A673 (cell line): ENCODE measurements at regions not wholly inside any gene's neighbourhood (a gene's known extent, or its start where the extent isn't known, plus 50 kb on each side); places are given as distances from the start of the nearest gene placed in this dataset.

Experiments used
- BruUV-seq: library from RNA; stranded (reverse); fragments of 400-500 nt; replicated peaks from 2 replicates; lab custom pipeline; 2021; lab: Mats Ljungman, UMichigan
- CTCF ChIA-PET: fragments of 300-600 bp; sonication (Branson Sonifier 250); formaldehyde crosslinking; loops from one replicate; lab custom pipeline; 2022; ENCODE audit warnings: antibody characterized with exemption; lab: Charles Lee
- POLR2A ChIA-PET: fragments of 300-600 bp; sonication (Branson Sonifier 250); formaldehyde crosslinking; loops from one replicate; lab custom pipeline; 2022; ENCODE audit warnings: antibody characterized with exemption; ENCODE audit not compliant: low non-redundant PET; lab: Charles Lee
- DNase-seq: peaks from one replicate; pipeline ENCODE4 v3.0.0-alpha.2; 2015; ENCODE audit warnings: low spot score
- H3K27ac ChIP-seq: fragments of 200-600 bp; sonication (generic); 2 replicates; pipeline ENCODE4 v1.5.1; 2016; ENCODE audit warnings: mixed run types, low read depth, mild to moderate bottlenecking, mixed read lengths, antibody characterized with exemption, low read length; ENCODE audit not compliant: poor library complexity, severe bottlenecking
- H3K27me3 ChIP-seq: fragments of 200-600 bp; sonication (generic); replicated peaks from 2 replicates; pipeline ENCODE4 v1.6.1; 2017; ENCODE audit warnings: mixed run types, low read depth, mild to moderate bottlenecking, mixed read lengths, antibody characterized with exemption, low read length; ENCODE audit not compliant: insufficient read depth, poor library complexity
- H3K36me3 ChIP-seq: fragments of 200-600 bp; sonication (generic); 2 replicates; pipeline ENCODE4 v1.6.1; 2016; ENCODE audit warnings: mixed run types, mild to moderate bottlenecking, mixed read lengths, antibody characterized with exemption, low read length; ENCODE audit not compliant: insufficient read depth, poor library complexity, severe bottlenecking
- H3K4me1 ChIP-seq: fragments of 200-600 bp; sonication (generic); 2 replicates; pipeline ENCODE4 v1.6.1; 2017; ENCODE audit warnings: mixed run types, mild to moderate bottlenecking, mixed read lengths, antibody characterized with exemption, low read length; ENCODE audit not compliant: insufficient read depth, poor library complexity, severe bottlenecking
- H3K4me3 ChIP-seq: fragments of 200-600 bp; sonication (generic); 2 replicates; pipeline ENCODE4 v1.5.1; 2016; ENCODE audit warnings: low read depth, mixed run types, mild to moderate bottlenecking, mixed read lengths, low read length; ENCODE audit not compliant: poor library complexity, severe bottlenecking
- H3K9me3 ChIP-seq: fragments of 200-600 bp; sonication (generic); 2 replicates; pipeline ENCODE4 v1.6.1; 2016; ENCODE audit warnings: mixed run types, low read depth, mild to moderate bottlenecking, mixed read lengths, antibody characterized with exemption, low read length; ENCODE audit not compliant: poor library complexity, severe bottlenecking
- EZH2 ChIP-seq: fragments of 200-600 bp; sonication (generic); IDR thresholded peaks from 2 replicates; pipeline ENCODE4 v1.6.1; 2017; ENCODE audit warnings: borderline replicate concordance, low read depth, mild to moderate bottlenecking, mixed read lengths, antibody characterized with exemption, low read length; ENCODE audit not compliant: poor library complexity, severe bottlenecking
- intact Hi-C: fragments of 100-400 bp; cut with micrococcal nuclease; formaldehyde crosslinking; loops from one replicate; pipeline ENCODE4 v1.10.0; 2022; ENCODE audit not compliant: unreplicated experiment
- TF ChIP-seq, protein P1 (sequence below): fragments of 300-800, 200-600 bp; sonication (generic); conservative IDR thresholded peaks from 2 replicates; pipeline ENCODE4 v1.5.1; 2017; ENCODE audit warnings: low read depth, mild to moderate bottlenecking, antibody characterized with exemption, low read length, moderate library complexity, mixed read lengths

- Histone ChIP-seq H3K4me3 (no peak overlapping the region), H3K9me3 (no peaks in the 10 kb centered on the region), H3K27me3 (no peaks in the 10 kb centered on the region), H3K4me1 (no peaks in the 10 kb centered on the region), H3K36me3 (no peaks in the 10 kb centered on the region), H3K27ac (no peak overlapping the region)
- intact Hi-C loops: no loop called here
- ChIA-PET CTCF (no interaction called here), POLR2A (interaction anchor here (0.7 kb wide), 1 partner anchor 1102 kb away, joined by 9 read pairs; no protein-coding TSS in a partner anchor)
- DNase-seq: no peak
- no TSS peak for BruUV-seq
- TF ChIP-seq EZH2: no peak
- TF ChIP-seq, protein P1, sequence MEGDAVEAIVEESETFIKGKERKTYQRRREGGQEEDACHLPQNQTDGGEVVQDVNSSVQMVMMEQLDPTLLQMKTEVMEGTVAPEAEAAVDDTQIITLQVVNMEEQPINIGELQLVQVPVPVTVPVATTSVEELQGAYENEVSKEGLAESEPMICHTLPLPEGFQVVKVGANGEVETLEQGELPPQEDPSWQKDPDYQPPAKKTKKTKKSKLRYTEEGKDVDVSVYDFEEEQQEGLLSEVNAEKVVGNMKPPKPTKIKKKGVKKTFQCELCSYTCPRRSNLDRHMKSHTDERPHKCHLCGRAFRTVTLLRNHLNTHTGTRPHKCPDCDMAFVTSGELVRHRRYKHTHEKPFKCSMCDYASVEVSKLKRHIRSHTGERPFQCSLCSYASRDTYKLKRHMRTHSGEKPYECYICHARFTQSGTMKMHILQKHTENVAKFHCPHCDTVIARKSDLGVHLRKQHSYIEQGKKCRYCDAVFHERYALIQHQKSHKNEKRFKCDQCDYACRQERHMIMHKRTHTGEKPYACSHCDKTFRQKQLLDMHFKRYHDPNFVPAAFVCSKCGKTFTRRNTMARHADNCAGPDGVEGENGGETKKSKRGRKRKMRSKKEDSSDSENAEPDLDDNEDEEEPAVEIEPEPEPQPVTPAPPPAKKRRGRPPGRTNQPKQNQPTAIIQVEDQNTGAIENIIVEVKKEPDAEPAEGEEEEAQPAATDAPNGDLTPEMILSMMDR: no peak
These were observed 135.4 kb downstream of the TRIB2 start for GRCh38 chr2:12852135-12852534.

- no peak overlapping the region for H3K4me3 ChIP-seq
- no peaks in the 10 kb centered on the region for H3K27me3 ChIP-seq
- H3K4me1 ChIP-seq: no peaks in the 10 kb centered on the region
- no peaks in the 10 kb centered on the region for H3K9me3 ChIP-seq
- TF ChIP-seq, protein P1: no peak
- no peak for TF ChIP-seq EZH2
- no TSS peak for BruUV-seq
- intact Hi-C loops: no loop called here
- ChIA-PET CTCF (no interaction called here), POLR2A (no interaction called here)
- DNase-seq: no peak
- no peak overlapping the region for H3K27ac ChIP-seq
- H3K36me3 ChIP-seq: no peaks in the 10 kb centered on the region
These were observed 137.3 kb downstream of the TRIB2 start for GRCh38 chr2:12854001-12854530.

GRCh38 chr2:12855508-12855907 lies 138.8 kb downstream of the TRIB2 start:
- intact Hi-C loops: no loop called here
- H3K4me3 ChIP-seq: no peak overlapping the region
- no peak for DNase-seq

More at GRCh38 chr2:12855508-12855907, 138.8 kb downstream of the TRIB2 start:
- CTCF ChIA-PET: interaction anchor here (0.5 kb wide), 1 partner anchor 138 kb away, joined by 10 read pairs; no protein-coding TSS in a partner anchor
- Histone ChIP-seq H3K9me3 (no peaks in the 10 kb centered on the region), H3K27me3 (no peaks in the 10 kb centered on the region), H3K36me3 (no peaks in the 10 kb centered on the region), H3K4me1 (no peaks in the 10 kb centered on the region), H3K27ac (no peak overlapping the region)
- POLR2A ChIA-PET: no interaction called here
- TF ChIP-seq, protein P1: no peak
- TF ChIP-seq EZH2: no peak
- no TSS peak for BruUV-seq
